H1 (cell line): ENCODE measurements at regions not wholly inside any gene's neighbourhood (a gene's known extent, or its start where the extent isn't known, plus 50 kb on each side); places are given as distances from the start of the nearest gene placed in this dataset.

Experiments used
- CTCF ChIA-PET: fragments of 300-600 bp; sonication (Branson Sonifier 250); formaldehyde crosslinking; loops from one replicate; lab custom pipeline; 2021; ENCODE audit not compliant: partially characterized antibody; lab: Charles Lee
- POLR2A ChIA-PET: fragments of 300-600 bp; sonication (Branson Sonifier 250); formaldehyde crosslinking; loops from one replicate; lab custom pipeline; 2021; ENCODE audit warnings: inconsistent platforms; ENCODE audit not compliant: partially characterized antibody; lab: Charles Lee
- DNase-seq, 2 experiments: peaks; one replicate each; pipeline versions ENCODE4 v3.0.0 to v3.0.0-alpha.2; 2010 to 2022; ENCODE audit warnings: low spot score in 2 of 2, low read depth in 1 of 2, mixed read lengths in 1 of 2
- FAIRE-seq: peaks from 2 replicates; lab custom pipeline; 2011; peaks lifted over from hg19 to GRCh38; lab: Jason Lieb, UNC
- H2AFZ ChIP-seq: 2 replicates; pipeline ENCODE4 v1.8.1; 2012; ENCODE audit warnings: low read length, inconsistent platforms
- H2AK5ac ChIP-seq: 2 replicates; pipeline ENCODE4 v1.6.1; 2013; ENCODE audit warnings: low read depth, low read length
- H2BK120ac ChIP-seq: replicated peaks from 2 replicates; pipeline ENCODE3; 2013; ENCODE audit warnings: low read depth, low read length, inconsistent platforms
- H2BK12ac ChIP-seq: 2 replicates; pipeline ENCODE4 v1.6.1; 2013; ENCODE audit warnings: low read depth, low read length
- H2BK15ac ChIP-seq: 2 replicates; pipeline ENCODE4 v1.6.1; 2013; ENCODE audit warnings: low read length
- H2BK20ac ChIP-seq: 2 replicates; pipeline ENCODE4 v1.6.1; 2013; ENCODE audit warnings: low read length
- H2BK5ac ChIP-seq: 2 replicates; pipeline ENCODE4 v1.6.1; 2013; ENCODE audit warnings: low read depth, low read length
- H3K14ac ChIP-seq: 2 replicates; pipeline ENCODE4 v1.6.1; 2013; ENCODE audit warnings: inconsistent platforms; ENCODE audit not compliant: insufficient read length
- H3K18ac ChIP-seq: 2 replicates; pipeline ENCODE4 v1.6.1; 2013; ENCODE audit warnings: low read length; ENCODE audit errors: extremely low read depth
- H3K23ac ChIP-seq: 2 replicates; pipeline ENCODE4 v1.6.1; 2013; ENCODE audit warnings: inconsistent platforms; ENCODE audit not compliant: insufficient read length
- H3K23me2 ChIP-seq: 2 replicates; pipeline ENCODE4 v1.6.1; 2013; ENCODE audit warnings: low read depth, low read length
- H3K27ac ChIP-seq: 2 replicates; pipeline ENCODE4 v1.6.1; 2011; ENCODE audit warnings: low read depth, low read length, inconsistent platforms
- H3K27me3 ChIP-seq, 4 experiments: replicated peaks in 1 of 4; 1 replicate in 1 of 4; 2 replicates in 3 of 4; pipeline versions ENCODE4 v1.6.1 to v1.8.1; 2011 to 2013; ENCODE audit warnings: low read length in 3 of 4, mild to moderate bottlenecking in 3 of 4, inconsistent platforms in 2 of 4, mixed read lengths in 2 of 4, moderate library complexity in 1 of 4; ENCODE audit not compliant: control insufficient read depth in 3 of 4, insufficient read depth in 3 of 4; ENCODE audit errors: extremely low read depth in 1 of 4
- H3K36me3 ChIP-seq, 4 experiments: 2 replicates each; pipeline versions ENCODE4 v1.6.1 to v1.8.1; 2011 to 2013; ENCODE audit warnings: mild to moderate bottlenecking in 4 of 4, low read length in 3 of 4, moderate library complexity in 2 of 4, control low read depth in 1 of 4, inconsistent platforms in 1 of 4; ENCODE audit not compliant: insufficient read depth in 4 of 4, control insufficient read depth in 2 of 4
- H3K4ac ChIP-seq: replicated peaks from 2 replicates; pipeline ENCODE3; 2013; ENCODE audit warnings: low read length, low read depth, mixed read lengths, inconsistent platforms; ENCODE audit not compliant: insufficient read length
- H3K4me1 ChIP-seq, 4 experiments: replicated peaks in 1 of 4; 1 replicate in 1 of 4; 2 replicates in 3 of 4; pipeline versions ENCODE4 v1.6.1 to v1.8.1; 2011 to 2013; ENCODE audit warnings: low read length in 3 of 4, inconsistent platforms in 2 of 4, mixed read lengths in 1 of 4; ENCODE audit not compliant: insufficient read depth in 4 of 4, control insufficient read depth in 3 of 4
- H3K4me2 ChIP-seq, 2 experiments: 2 replicates each; pipeline versions ENCODE4 v1.6.1 to v1.8.1; 2011 to 2013; ENCODE audit warnings: low read depth in 2 of 2, low read length in 2 of 2, control low read depth in 1 of 2, inconsistent platforms in 1 of 2, mild to moderate bottlenecking in 1 of 2; ENCODE audit not compliant: insufficient read depth in 1 of 2
- H3K4me3 ChIP-seq, 4 experiments: fragments of 200-600, 300-600 bp in 1 of 4; sonication (generic), shearing (Covaris generic), sonication (Bioruptor Twin) in 1 of 4; 2 replicates each; pipeline versions ENCODE4 v1.5.1 to v1.8.1; 2011 to 2016; ENCODE audit warnings: low read length in 4 of 4, low read depth in 3 of 4, control low read depth in 2 of 4, inconsistent platforms in 2 of 4, mild to moderate bottlenecking in 2 of 4, mixed read lengths in 1 of 4, moderate library complexity in 1 of 4; ENCODE audit not compliant: insufficient read depth in 2 of 4; ENCODE audit errors: extremely low read depth in 1 of 4
- H3K56ac ChIP-seq: replicated peaks from 2 replicates; pipeline ENCODE3; 2013; ENCODE audit warnings: low read depth, mild to moderate bottlenecking, mixed read lengths, low read length, inconsistent platforms; ENCODE audit not compliant: insufficient read length
- H3K79me1 ChIP-seq: 2 replicates; pipeline ENCODE4 v1.6.1; 2013; ENCODE audit warnings: low read depth, low read length, control low read depth
- H3K79me2 ChIP-seq, 2 experiments: 2 replicates each; pipeline versions ENCODE4 v1.6.1 to v1.8.1; 2012 to 2013; ENCODE audit warnings: low read length in 2 of 2, mild to moderate bottlenecking in 2 of 2, inconsistent platforms in 1 of 2; ENCODE audit not compliant: insufficient read depth in 2 of 2, control insufficient read depth in 1 of 2
- H3K9ac ChIP-seq, 4 experiments: replicated peaks in 1 of 4; 1 replicate in 1 of 4; 2 replicates in 3 of 4; pipeline versions ENCODE4 v1.6.1 to v1.8.1; 2011 to 2013; ENCODE audit warnings: low read depth in 3 of 4, low read length in 3 of 4, control low read depth in 2 of 4, mild to moderate bottlenecking in 2 of 4, moderate library complexity in 2 of 4, inconsistent platforms in 1 of 4; ENCODE audit errors: extremely low read depth in 1 of 4
- H3K9me3 ChIP-seq, 2 experiments: 2 replicates each; pipeline versions ENCODE4 v1.6.1 to v1.8.1; 2012 to 2013; ENCODE audit warnings: mild to moderate bottlenecking in 2 of 2, moderate library complexity in 2 of 2, control low read depth in 1 of 2, inconsistent platforms in 1 of 2, low read depth in 1 of 2, low read length in 1 of 2, mixed read lengths in 1 of 2; ENCODE audit not compliant: insufficient read depth in 2 of 2
- H4K20me1 ChIP-seq, 2 experiments: replicated peaks in 1 of 2; 2 replicates each; pipeline versions ENCODE3 to v1.8.1; 2011 to 2013; ENCODE audit warnings: inconsistent platforms in 2 of 2, low read length in 2 of 2, mild to moderate bottlenecking in 1 of 2; ENCODE audit not compliant: insufficient read depth in 2 of 2, control insufficient read depth in 1 of 2
- H4K5ac ChIP-seq: 2 replicates; pipeline ENCODE4 v1.6.1; 2013; ENCODE audit warnings: low read length, low read depth, mixed read lengths, inconsistent platforms; ENCODE audit not compliant: insufficient read length
- H4K8ac ChIP-seq: 2 replicates; pipeline ENCODE4 v1.8.0; 2013; ENCODE audit warnings: mild to moderate bottlenecking, moderate library complexity, low read length, inconsistent platforms; ENCODE audit not compliant: insufficient read depth; ENCODE audit errors: extremely low read depth
- H4K91ac ChIP-seq: replicated peaks from 2 replicates; pipeline ENCODE3; 2013; ENCODE audit warnings: low read length, mixed read lengths, inconsistent platforms; ENCODE audit not compliant: insufficient read length
- ATF3 ChIP-seq: IDR thresholded peaks from 2 replicates; pipeline ENCODE4 v1.6.1; 2011; ENCODE audit warnings: low read depth, mild to moderate bottlenecking, low read length; ENCODE audit not compliant: insufficient read depth
- CBX5 ChIP-seq: fragments of 300-800, 300-1000 bp; sonication (generic); IDR thresholded peaks from 2 replicates; pipeline ENCODE4 v1.7.1; 2016; ENCODE audit warnings: antibody characterized with exemption, low read length, low read depth
- CBX8 ChIP-seq: fragments of 300-800, 300-1000 bp; sonication (generic); IDR thresholded peaks from 2 replicates; pipeline ENCODE4 v1.7.1; 2016; ENCODE audit warnings: low read depth, low read length, borderline replicate concordance
- CEBPB ChIP-seq: IDR thresholded peaks from 2 replicates; pipeline ENCODE4 v1.6.1; 2012; ENCODE audit warnings: low read depth, low read length
- EGR1 ChIP-seq: IDR thresholded peaks from 2 replicates; pipeline ENCODE4 v1.6.1; 2011; ENCODE audit warnings: low read depth, low read length, borderline replicate concordance
- EZH2 ChIP-seq: fragments of 200-600 bp; sonication (generic); IDR thresholded peaks from 2 replicates; pipeline ENCODE4 v1.7.1; 2012; ENCODE audit warnings: low read depth, mild to moderate bottlenecking, moderate library complexity, low read length, inconsistent platforms; ENCODE audit not compliant: severe bottlenecking
- POLR2A ChIP-seq, 2 experiments: IDR thresholded peaks; 1 replicate in 1 of 2; 2 replicates in 1 of 2; pipeline ENCODE4 v1.6.1; 2011; ENCODE audit warnings: low read depth in 2 of 2, low read length in 2 of 2, mild to moderate bottlenecking in 2 of 2; ENCODE audit errors: control extremely low read depth in 1 of 2
- RAD21 ChIP-seq, 2 experiments: IDR thresholded peaks in 1 of 2; conservative IDR thresholded peaks in 1 of 2; 2 replicates each; pipeline ENCODE4 v1.6.1; 2011; ENCODE audit warnings: low read depth in 2 of 2, low read length in 2 of 2, improper control_type of control experiment in 1 of 2, inconsistent platforms in 1 of 2, mild to moderate bottlenecking in 1 of 2, moderate library complexity in 1 of 2
- RBBP5 ChIP-seq: IDR thresholded peaks from 2 replicates; pipeline ENCODE4 v1.7.1; 2012; ENCODE audit warnings: low read depth, mild to moderate bottlenecking, inconsistent platforms, low read length, moderate library complexity, borderline replicate concordance
- SIRT6 ChIP-seq: IDR thresholded peaks from one replicate; pipeline ENCODE4 v1.7.1; 2012; ENCODE audit warnings: low read length, inconsistent platforms
- SP2 ChIP-seq: IDR thresholded peaks from 2 replicates; pipeline ENCODE4 v1.6.1; 2012; ENCODE audit warnings: mild to moderate bottlenecking, low read length, inconsistent platforms
- SP4 ChIP-seq: IDR thresholded peaks from 2 replicates; pipeline ENCODE4 v1.6.1; 2012; ENCODE audit warnings: low read length, inconsistent platforms
- TCF12 ChIP-seq: IDR thresholded peaks from 2 replicates; pipeline ENCODE4 v1.6.1; 2011; ENCODE audit warnings: low read depth, mild to moderate bottlenecking, low read length
- USF2 ChIP-seq: IDR thresholded peaks from 2 replicates; pipeline ENCODE4 v1.6.1; 2011; ENCODE audit warnings: low read length, improper control_type of control experiment
- WGBS, 2 experiments: shearing (Covaris generic) in 1 of 2; methylation state at CpG; one replicate each; pipeline versions ENCODE4 v1.1.6 to v1.1.7; 2013 to 2015; ENCODE audit warnings: low lambda C conversion rate in 2 of 2, mixed read lengths in 2 of 2, inconsistent platforms in 1 of 2, low coverage in 1 of 2, missing lambda C conversion rate in 1 of 2; ENCODE audit not compliant: insufficient replicate concordance in 2 of 2, insufficient coverage in 1 of 2, insufficient read length in 1 of 2; ENCODE audit errors: extremely low coverage in 1 of 2, missing lambda C conversion rate in 1 of 2; 5-methylcytosine and 5-hydroxymethylcytosine counted together

- Histone ChIP-seq H3K4ac (no peak overlapping the region), H3K23me2 (no peaks in the 10 kb centered on the region), H3K9ac (no peak overlapping the region), H3K14ac (no peak overlapping the region), H3K18ac (no peak overlapping the region), H2BK20ac (no peak overlapping the region), H4K8ac (no peak overlapping the region), H4K5ac (no peak overlapping the region), H3K79me1 (no peaks in the 10 kb centered on the region), H2BK12ac (no peak overlapping the region), H3K27me3 (no peaks in the 10 kb centered on the region), H2BK15ac (no peak overlapping the region), H3K56ac (no peak overlapping the region), H2BK120ac (no peak overlapping the region), H3K36me3 (no peaks in the 10 kb centered on the region), H3K79me2 (no peaks in the 10 kb centered on the region), H3K4me2 (no peak overlapping the region), H3K4me1 (no peaks in the 10 kb centered on the region; a peak in 2 of 7 replicates), H3K9me3 (no peaks in the 10 kb centered on the region; a peak in 1 of 4 replicates), H4K91ac (no peak overlapping the region), H4K20me1 (no peaks in the 10 kb centered on the region), H2BK5ac (no peak overlapping the region), H2AFZ (peak overlapping the region; percentile 97; the same call in 1 of the 2 replicates), H3K4me3 (no peak overlapping the region), H2AK5ac (no peak overlapping the region), H3K27ac (no peak overlapping the region), H3K23ac (no peak overlapping the region)
- FAIRE-seq (no peak), DNase-seq (no peak)
- WGBS, 2 experiments: 51% methylated on average over 2 of the region's 2 CpGs; no CpG with 5 or more reads in 1 of the 2 experiments
- ChIA-PET CTCF (interaction anchor here (1.1 to 2.1 kb wide), 2 partner anchors 10 to 48 kb away, joined by 3 to 11 read pairs; no protein-coding TSS in a partner anchor), POLR2A (interaction anchor here (0.9 to 1.7 kb wide), 2 partner anchors 23 to 32 kb away, joined by 3 to 4 read pairs; no protein-coding TSS in a partner anchor)
- no peak for TF ChIP-seq CBX8
- TF ChIP-seq POLR2A (IDR thresholded peaks at IDR 0.05; ENCODE audit: control extremely low read depth in 1 of 2, low read depth in 2 of 2, low read length in 2 of 2): no peak
- no peak for TF ChIP-seq SP2
- TF ChIP-seq SP4: no peak
- no peak for TF ChIP-seq EZH2
- TF ChIP-seq CBX5: no peak
- TF ChIP-seq RAD21 (IDR thresholded peaks at IDR 0.05 in 1 of 2, conservative IDR thresholded peaks at IDR 0.05 in 1 of 2; ENCODE audit: low read depth in 2 of 2, low read length in 2 of 2): no peak
- TF ChIP-seq RBBP5: no peak
- TF ChIP-seq USF2: no peak
- no peak for TF ChIP-seq ATF3
- TF ChIP-seq EGR1: no peak
- TF ChIP-seq CEBPB: no peak
- no peak for TF ChIP-seq TCF12
- no peak for TF ChIP-seq SIRT6
Observed at GRCh38 chr4:55018521-55018920, 106.9 kb downstream of the KDR start.
